Endothelial cell of umbilical vein (primary cell): ENCODE measurements at regions not wholly inside any gene's neighbourhood (a gene's known extent, or its start where the extent isn't known, plus 50 kb on each side); places are given as distances from the start of the nearest gene placed in this dataset.

ENCODE experiments used
- CTCF ChIP-seq, 2 donors: IDR thresholded peaks; 1 replicate in 1 of 2; 2 replicates in 1 of 2; pipeline ENCODE4 v1.5.1; 2011; ENCODE audit warnings: low read length in 2 of 2, mild to moderate bottlenecking in 2 of 2, moderate library complexity in 2 of 2, control low read depth in 1 of 2, inconsistent platforms in 1 of 2, low read depth in 1 of 2; ENCODE audit not compliant: insufficient read depth in 1 of 2; ENCODE audit errors: extremely low read depth in 1 of 2
- EZH2 ChIP-seq: IDR thresholded peaks from 2 replicates; pipeline ENCODE4 v1.6.1; 2012; ENCODE audit warnings: borderline replicate concordance, low read depth, mild to moderate bottlenecking, moderate library complexity, low read length, inconsistent platforms; ENCODE audit not compliant: severe bottlenecking
- FOS ChIP-seq: IDR thresholded peaks from 2 replicates; pipeline ENCODE4 v1.6.1; 2011; ENCODE audit warnings: mild to moderate bottlenecking, low read length, moderate library complexity, borderline replicate concordance; ENCODE audit not compliant: insufficient read depth
- GATA2 ChIP-seq: IDR thresholded peaks from 2 replicates; pipeline ENCODE4 v1.7.0; 2011; ENCODE audit warnings: low read depth, mild to moderate bottlenecking, moderate library complexity, mixed read lengths, low read length; ENCODE audit not compliant: insufficient read length, insufficient read depth
- JUN ChIP-seq: IDR thresholded peaks from 2 replicates; pipeline ENCODE4 v1.6.1; 2011; ENCODE audit warnings: borderline replicate concordance, low read depth; ENCODE audit not compliant: insufficient read length, insufficient read depth
- MAX ChIP-seq: IDR thresholded peaks from 2 replicates; pipeline ENCODE4 v1.6.1; 2011; ENCODE audit not compliant: insufficient read depth, insufficient read length
- MYC ChIP-seq: IDR thresholded peaks from one replicate; pipeline ENCODE4 v1.6.1; 2011; ENCODE audit warnings: mild to moderate bottlenecking, low read depth, low read length
- POLR2A ChIP-seq: IDR thresholded peaks from 2 replicates; pipeline ENCODE4 v1.6.1; 2012; ENCODE audit warnings: low read depth, mild to moderate bottlenecking, control low read depth, low read length
- POLR2AphosphoS5 ChIP-seq: IDR thresholded peaks from 2 replicates; pipeline ENCODE4 v1.6.1; 2012; ENCODE audit warnings: low read depth, mild to moderate bottlenecking, control low read depth, low read length, moderate library complexity; ENCODE audit not compliant: insufficient read depth

- no peak for TF ChIP-seq POLR2A
- no peak for TF ChIP-seq CTCF (IDR thresholded peaks at IDR 0.05; ENCODE audit: extremely low read depth in 1 of 2, insufficient read depth in 1 of 2, low read depth in 1 of 2, low read length in 2 of 2)
- TF ChIP-seq EZH2 = no peak
- no peak for TF ChIP-seq JUN
- no peak for TF ChIP-seq POLR2AphosphoS5
- no peak for TF ChIP-seq MAX
- no peak for TF ChIP-seq FOS
- TF ChIP-seq GATA2 = no peak
- TF ChIP-seq MYC = no peak
Observed at GRCh38 chr20:56885521-56885920, 256.4 kb downstream of the TFAP2C start.
